GM23248 (cell line): ENCODE measurements at regions not wholly inside any gene's neighbourhood (a gene's known extent, or its start where the extent isn't known, plus 50 kb on each side); places are given as distances from the start of the nearest gene placed in this dataset.
A peak's percentile ranks its signal among the peaks of the same experiment; 100 is the strongest.

Experiments
- DNase-seq: peaks from one replicate; pipeline ENCODE4 v3.0.0-alpha.2; 2015
- H2AFZ ChIP-seq: fragments of 200-600 bp; sonication (generic); 2 replicates; pipeline ENCODE4 v1.6.1; 2016; ENCODE audit warnings: antibody characterized with exemption
- H3F3A ChIP-seq: fragments of 200-600 bp; sonication (generic); 2 replicates; pipeline ENCODE4 v1.6.1; 2016; ENCODE audit warnings: mild to moderate bottlenecking, antibody characterized with exemption, mixed run types; ENCODE audit not compliant: insufficient read depth
- H3K27ac ChIP-seq: fragments of 200-600 bp; sonication (generic); 2 replicates; pipeline ENCODE4 v1.5.1; 2016; ENCODE audit warnings: mild to moderate bottlenecking
- H3K27me3 ChIP-seq: fragments of 200-600 bp; sonication (generic); replicated peaks from 2 replicates; pipeline ENCODE4 v1.6.1; 2016; ENCODE audit warnings: mild to moderate bottlenecking; ENCODE audit not compliant: insufficient read depth
- H3K36me3 ChIP-seq: fragments of 200-600 bp; sonication (generic); 2 replicates; pipeline ENCODE4 v1.6.1; 2016; ENCODE audit warnings: low read depth, mild to moderate bottlenecking
- H3K4me1 ChIP-seq: fragments of 200-600 bp; sonication (generic); 2 replicates; pipeline ENCODE4 v1.6.1; 2016; ENCODE audit warnings: mild to moderate bottlenecking; ENCODE audit not compliant: insufficient read depth
- H3K4me2 ChIP-seq: fragments of 200-600 bp; sonication (generic); one replicate; pipeline ENCODE4 v1.6.1; 2016; ENCODE audit warnings: mild to moderate bottlenecking; ENCODE audit not compliant: unreplicated experiment
- H3K4me3 ChIP-seq: fragments of 200-600 bp; sonication (generic); 2 replicates; pipeline ENCODE4 v1.5.1; 2016; ENCODE audit warnings: mild to moderate bottlenecking
- H3K79me2 ChIP-seq: fragments of 200-600 bp; sonication (generic); 2 replicates; pipeline ENCODE4 v1.6.1; 2016; ENCODE audit warnings: mild to moderate bottlenecking; ENCODE audit not compliant: insufficient read depth
- H3K9ac ChIP-seq: fragments of 200-600 bp; sonication (generic); 2 replicates; pipeline ENCODE4 v1.6.1; 2016; ENCODE audit warnings: mild to moderate bottlenecking
- H3K9me2 ChIP-seq: fragments of 200-600 bp; sonication (generic); 2 replicates; pipeline ENCODE4 v1.6.1; 2016; ENCODE audit warnings: mixed run types, mild to moderate bottlenecking, moderate library complexity; ENCODE audit not compliant: insufficient read depth
- H3K9me3 ChIP-seq: fragments of 200-600 bp; sonication (generic); one replicate; pipeline ENCODE4 v1.6.1; 2017; ENCODE audit warnings: low read depth
- H4K20me1 ChIP-seq: fragments of 200-600 bp; sonication (generic); 2 replicates; pipeline ENCODE4 v1.6.0; 2016; ENCODE audit not compliant: insufficient read depth
- EZH2 ChIP-seq: fragments of 200-600 bp; sonication (generic); IDR thresholded peaks from 2 replicates; pipeline ENCODE4 v1.6.1; 2018; ENCODE audit warnings: antibody characterized with exemption, mild to moderate bottlenecking; ENCODE audit not compliant: insufficient read depth, poor library complexity, severe bottlenecking
- EZH2phosphoT487 ChIP-seq: fragments of 200-600 bp; sonication (generic); IDR thresholded peaks from 2 replicates; pipeline ENCODE4 v1.6.1; 2018; ENCODE audit warnings: antibody characterized with exemption, moderate library complexity, mild to moderate bottlenecking, low read depth; ENCODE audit not compliant: insufficient read depth
- WGBS, 2 experiments: methylation state at CpG; one replicate each; pipeline ENCODE4 v1.1.6; 2015 to 2017; ENCODE audit warnings: low lambda C conversion rate in 2 of 2, low coverage in 1 of 2; ENCODE audit errors: missing lambda C conversion rate in 2 of 2; 5-methylcytosine and 5-hydroxymethylcytosine counted together
- in situ Hi-C: fragments of 300-500 bp; cut with MboI; formaldehyde crosslinking; loops from 2 replicates; pipeline ENCODE4 v1.15.0; 2020

GRCh38 chr12:90512518-90512917, 442.5 kb downstream of the CCER1 start:
- H3F3A ChIP-seq = peaks cover 11% of the 10 kb centered on the region
- H3K9me3 ChIP-seq = no peaks in the 10 kb centered on the region
- H3K4me2 ChIP-seq = no peak overlapping the region
- TF ChIP-seq EZH2phosphoT487 (no peak), EZH2 (no peak)
- no peak overlapping the region for H2AFZ ChIP-seq
- peaks cover 23% of the 10 kb centered on the region for H3K4me1 ChIP-seq
- H3K27ac ChIP-seq = no peak overlapping the region
- no peaks in the 10 kb centered on the region for H4K20me1 ChIP-seq
- in situ Hi-C loops = no loop called here
- H3K79me2 ChIP-seq = no peaks in the 10 kb centered on the region
- WGBS, 2 experiments = 95 to 97% methylated on average over 1 of the region's 1 CpG
- no peak overlapping the region for H3K4me3 ChIP-seq
- no peaks in the 10 kb centered on the region for H3K27me3 ChIP-seq
- no peak overlapping the region for H3K9ac ChIP-seq
- H3K9me2 ChIP-seq = no peaks in the 10 kb centered on the region
- no peaks in the 10 kb centered on the region for H3K36me3 ChIP-seq
- no peak for DNase-seq

DNA sequence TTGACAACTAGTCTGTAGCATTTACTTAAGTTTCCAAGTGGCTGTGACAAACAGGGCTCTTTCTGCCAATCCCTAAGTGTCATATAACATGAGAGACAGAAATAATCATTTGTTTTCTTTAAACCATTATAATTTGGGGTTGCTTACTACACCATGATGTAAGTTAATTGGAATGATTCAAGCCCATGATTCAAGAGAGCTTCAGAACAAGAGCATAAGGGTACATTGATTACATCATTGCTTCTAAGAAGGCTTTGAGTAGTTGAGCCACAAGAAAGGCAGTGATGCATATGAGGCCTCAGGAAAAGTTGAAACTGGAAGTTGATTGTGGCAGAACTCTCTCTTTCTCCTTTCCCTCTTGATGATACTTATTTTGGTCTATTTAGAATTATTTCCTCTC, 444.0 kb downstream of the CCER1 start:
- Histone ChIP-seq H3K27me3 (no peaks in the 10 kb centered on the region), H3K79me2 (no peaks in the 10 kb centered on the region), H2AFZ (no peak overlapping the region), H3K36me3 (no peaks in the 10 kb centered on the region), H3K9me2 (no peaks in the 10 kb centered on the region), H3K4me1 (peaks cover 21% of the 10 kb centered on the region), H3K4me3 (no peak overlapping the region), H3K9ac (no peak overlapping the region), H3F3A (peaks cover 11% of the 10 kb centered on the region), H4K20me1 (no peaks in the 10 kb centered on the region), H3K27ac (no peak overlapping the region), H3K9me3 (no peaks in the 10 kb centered on the region), H3K4me2 (no peak overlapping the region)
- in situ Hi-C loops = no loop called here
- peak; percentile 71 for DNase-seq
- no peak for TF ChIP-seq EZH2phosphoT487
- no peak for TF ChIP-seq EZH2

DNA sequence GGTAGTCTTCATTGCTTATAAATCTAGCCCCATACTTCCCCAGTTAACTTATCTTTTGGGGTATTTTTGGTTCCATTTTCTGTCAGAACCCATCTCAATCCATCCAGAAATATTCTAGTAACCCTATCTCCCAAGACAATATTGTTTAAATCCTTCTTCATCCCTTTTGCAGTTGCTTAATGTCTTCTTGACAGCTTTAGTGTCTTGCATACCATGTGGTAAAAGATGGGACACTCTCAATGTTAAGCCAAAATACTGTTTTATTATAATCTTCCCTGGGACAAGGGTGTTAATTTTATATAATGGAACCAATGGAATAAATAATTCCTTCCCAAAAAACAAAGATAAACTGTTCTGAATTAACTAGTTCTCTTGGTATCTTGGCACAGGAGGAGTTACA, 450.2 kb downstream of the CCER1 start:
- no peaks in the 10 kb centered on the region for H3K36me3 ChIP-seq
- no peaks in the 10 kb centered on the region for H3K4me1 ChIP-seq
- no peaks in the 10 kb centered on the region for H3K79me2 ChIP-seq
- H3K9me2 ChIP-seq = no peaks in the 10 kb centered on the region
- no peak overlapping the region for H3K27ac ChIP-seq
- H3K9me3 ChIP-seq = no peaks in the 10 kb centered on the region
- in situ Hi-C loops = no loop called here
- DNase-seq = no peak
- no peak overlapping the region for H2AFZ ChIP-seq
- TF ChIP-seq EZH2 (no peak), EZH2phosphoT487 (no peak)
- no peak overlapping the region for H3K4me2 ChIP-seq
- no peak overlapping the region for H3K9ac ChIP-seq
- H4K20me1 ChIP-seq = no peaks in the 10 kb centered on the region
- H3K4me3 ChIP-seq = no peak overlapping the region
- no peaks in the 10 kb centered on the region for H3K27me3 ChIP-seq
- no peaks in the 10 kb centered on the region for H3F3A ChIP-seq

- Histone ChIP-seq H3K9me2 (no peaks in the 10 kb centered on the region), H4K20me1 (no peaks in the 10 kb centered on the region), H3F3A (no peaks in the 10 kb centered on the region), H3K4me1 (no peaks in the 10 kb centered on the region), H3K79me2 (no peaks in the 10 kb centered on the region), H2AFZ (no peak overlapping the region), H3K27me3 (no peaks in the 10 kb centered on the region), H3K9me3 (no peaks in the 10 kb centered on the region), H3K9ac (no peak overlapping the region), H3K36me3 (no peaks in the 10 kb centered on the region), H3K27ac (no peak overlapping the region), H3K4me2 (no peak overlapping the region), H3K4me3 (no peak overlapping the region)
- in situ Hi-C loops = no loop called here
- DNase-seq = no peak
- TF ChIP-seq EZH2phosphoT487 = no peak
- TF ChIP-seq EZH2 = no peak
Measured at GRCh38 chr12:90502070-90502469, 452.9 kb downstream of the CCER1 start.

DNA sequence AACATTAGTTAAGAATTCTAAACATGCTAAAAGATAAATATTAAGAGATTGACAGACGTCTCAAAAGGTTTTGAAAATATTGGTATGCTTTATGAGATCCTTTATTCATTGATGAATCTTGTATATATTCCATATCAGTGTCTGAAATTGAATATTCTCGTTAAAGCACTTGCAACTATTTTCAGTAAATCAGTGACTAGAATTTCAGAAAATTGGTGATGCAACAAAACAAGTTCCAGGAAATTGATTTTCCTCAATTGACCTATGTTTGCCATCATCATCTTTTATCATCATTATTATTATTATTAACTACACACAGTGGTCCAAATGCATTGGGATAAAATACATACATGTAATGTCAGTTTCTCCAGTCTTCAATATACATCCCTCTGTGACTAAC, 453.6 kb downstream of the CCER1 start:
- H3K9me2 ChIP-seq = no peaks in the 10 kb centered on the region
- no peak overlapping the region for H3K9ac ChIP-seq
- H2AFZ ChIP-seq = no peak overlapping the region
- H3K79me2 ChIP-seq = no peaks in the 10 kb centered on the region
- no peak for TF ChIP-seq EZH2phosphoT487
- TF ChIP-seq EZH2 = no peak
- no peaks in the 10 kb centered on the region for H3K9me3 ChIP-seq
- WGBS, 2 experiments = 32 to 45% methylated on average over 2 of the region's 2 CpGs
- in situ Hi-C loops = no loop called here
- no peaks in the 10 kb centered on the region for H3K36me3 ChIP-seq
- no peak overlapping the region for H3K4me2 ChIP-seq
- H3K4me1 ChIP-seq = no peaks in the 10 kb centered on the region
- no peaks in the 10 kb centered on the region for H4K20me1 ChIP-seq
- no peaks in the 10 kb centered on the region for H3F3A ChIP-seq
- H3K27ac ChIP-seq = no peak overlapping the region
- no peak for DNase-seq
- no peaks in the 10 kb centered on the region for H3K27me3 ChIP-seq
- H3K4me3 ChIP-seq = no peak overlapping the region
